ENCODE measurements at regions not wholly inside any gene's neighbourhood (a gene's known extent, or its start where the extent isn't known, plus 50 kb on each side); places are given as distances from the start of the nearest gene placed in this dataset. TPM values are rescaled to one million over a fixed set of nuclear protein-coding genes. Genes with fewer than 3 reads are reported as not detected.
A peak's percentile ranks its signal among the peaks of the same experiment; 100 is the strongest.
"Not testable (repeated sequence)": the region's sequence is repeated elsewhere in the genome, so short reads cannot be mapped to it uniquely, and the experiment has no call there.

- DNase-seq (ENCODE audit: low spot score); ATAC-seq (ENCODE audit: low FRiP score): not testable (repeated sequence)
Measured at GRCh38 chr12:8385431-8385830, 70.3 kb upstream of the CLEC6A start.

DNA sequence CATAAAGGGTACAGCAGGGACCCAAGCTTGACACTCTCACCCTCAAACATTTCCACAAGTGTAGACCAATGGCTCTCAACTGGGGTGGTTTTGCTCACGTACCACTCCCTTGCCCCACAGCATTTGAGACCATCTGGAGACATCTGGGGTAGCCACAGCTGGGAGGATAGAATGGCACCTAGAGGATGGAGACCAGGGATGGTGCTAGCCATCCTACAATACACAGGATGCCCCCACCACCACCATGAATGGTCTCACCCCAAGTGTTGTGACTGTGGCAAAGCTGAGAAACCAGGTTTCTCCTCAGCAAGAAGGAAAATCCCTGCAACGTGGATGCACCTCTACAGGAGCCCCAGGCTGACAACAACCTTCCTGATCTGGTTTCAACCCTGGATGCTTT is 69.1 kb upstream of the CLEC6A start:
- DNase-seq (ENCODE audit: low spot score); ATAC-seq (ENCODE audit: low FRiP score): not testable (repeated sequence)

GRCh38 chr12:8389296-8389695 is 66.5 kb upstream of the CLEC6A start:
- not testable (repeated sequence) for DNase-seq (ENCODE audit: low spot score); ATAC-seq (ENCODE audit: low FRiP score)

DNA sequence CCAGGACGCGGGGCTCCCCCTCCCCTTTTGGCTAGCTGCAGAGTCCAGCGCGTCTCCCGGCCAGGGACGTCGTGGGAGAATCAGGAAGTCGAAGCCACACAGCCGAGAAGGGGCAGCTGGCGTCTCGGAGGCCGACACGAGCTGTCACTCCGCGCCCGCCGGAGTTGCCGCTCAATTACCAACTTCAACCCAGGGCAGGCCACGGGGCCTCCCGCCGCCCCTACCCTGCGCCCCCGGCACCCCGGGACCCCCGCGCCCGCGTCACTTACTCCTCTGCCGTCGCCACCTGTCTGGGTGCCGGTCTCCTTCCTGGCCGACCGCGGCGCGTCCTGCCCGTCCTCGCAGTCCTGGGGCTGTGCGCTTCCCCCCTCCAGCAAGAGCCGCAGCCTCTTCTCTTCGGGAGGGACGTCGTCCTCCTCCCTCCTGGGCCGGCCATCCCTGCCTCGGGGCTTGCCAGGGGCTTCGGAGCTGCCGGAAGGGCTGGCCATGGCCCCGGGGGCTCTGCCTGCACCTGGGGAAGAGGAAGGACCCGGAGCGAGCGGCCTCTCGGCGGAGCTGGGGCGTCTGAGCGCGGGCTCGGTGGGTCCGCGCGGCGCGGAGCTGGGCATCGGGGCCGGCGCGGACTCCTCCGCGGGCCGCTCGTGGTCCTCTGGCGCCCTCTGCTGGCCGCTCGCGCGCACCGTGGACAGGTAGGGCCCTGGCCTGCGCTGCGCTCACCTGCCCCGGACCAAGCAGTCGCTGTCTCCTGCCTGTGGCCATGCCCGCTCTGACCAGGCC is 65.6 kb upstream of the CLEC6A start:
- DNase-seq (ENCODE audit: low spot score), result peak; percentile 68
- not testable (repeated sequence) for ATAC-seq (ENCODE audit: low FRiP score)

DNA sequence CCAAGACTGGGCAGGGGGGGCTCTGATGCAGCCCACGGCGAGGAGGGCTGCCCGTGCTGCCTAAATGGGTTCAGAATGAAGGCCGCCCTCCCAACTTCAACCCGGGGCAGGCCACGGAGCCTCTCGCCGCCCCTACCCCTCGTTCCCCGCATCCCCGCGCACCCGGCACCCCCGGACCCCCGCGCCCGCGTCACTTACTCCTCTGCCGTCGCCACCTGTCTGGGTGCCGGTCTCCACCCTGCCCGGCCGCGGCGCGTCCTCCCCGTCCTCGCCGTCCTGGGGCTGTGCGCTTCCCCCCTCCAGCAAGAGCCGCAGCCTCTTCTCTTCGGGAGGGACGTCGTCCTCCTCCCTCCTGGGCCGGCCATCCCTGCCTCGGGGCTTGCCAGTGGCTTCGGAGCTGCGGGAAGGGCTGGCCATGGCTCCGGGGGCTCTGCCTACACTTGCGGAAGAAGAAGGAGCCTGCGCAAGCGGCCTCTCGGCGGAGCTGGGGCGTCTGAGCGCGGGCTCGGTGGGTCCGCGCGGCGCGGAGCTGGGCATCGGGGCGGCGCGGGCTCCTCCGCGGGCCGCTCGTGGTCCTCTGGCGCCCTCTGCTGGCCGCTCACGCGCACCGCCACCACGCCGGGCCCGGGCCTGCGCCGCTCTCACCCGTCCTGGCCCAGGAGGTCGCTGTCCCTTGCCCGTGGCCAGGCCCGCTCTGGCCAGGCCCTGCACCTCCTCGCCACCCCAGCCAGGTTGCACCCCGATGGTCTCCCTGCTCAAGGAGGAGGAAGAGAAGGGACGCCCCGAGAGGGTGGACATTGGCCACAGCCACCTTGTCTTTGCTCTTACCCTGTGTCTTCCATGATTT is 59.3 kb upstream of the CLEC6A start:
- DNase-seq (ENCODE audit: low spot score), result not testable (repeated sequence)
- ATAC-seq (ENCODE audit: low FRiP score), result peak; percentile 92

- ATAC-seq (ENCODE audit: low FRiP score); DNase-seq (ENCODE audit: low spot score): not testable (repeated sequence)
Measured at GRCh38 chr12:8397378-8397777, 58.4 kb upstream of the CLEC6A start.

- not testable (repeated sequence) for DNase-seq (ENCODE audit: low spot score); ATAC-seq (ENCODE audit: low FRiP score)
Measured at GRCh38 chr12:8399496-8400034, 56.2 kb upstream of the CLEC6A start.

- ATAC-seq (ENCODE audit: low FRiP score); DNase-seq (ENCODE audit: low spot score): not testable (repeated sequence)
Measured at GRCh38 chr12:8403834-8404233, 51.9 kb upstream of the CLEC6A start.

DNA sequence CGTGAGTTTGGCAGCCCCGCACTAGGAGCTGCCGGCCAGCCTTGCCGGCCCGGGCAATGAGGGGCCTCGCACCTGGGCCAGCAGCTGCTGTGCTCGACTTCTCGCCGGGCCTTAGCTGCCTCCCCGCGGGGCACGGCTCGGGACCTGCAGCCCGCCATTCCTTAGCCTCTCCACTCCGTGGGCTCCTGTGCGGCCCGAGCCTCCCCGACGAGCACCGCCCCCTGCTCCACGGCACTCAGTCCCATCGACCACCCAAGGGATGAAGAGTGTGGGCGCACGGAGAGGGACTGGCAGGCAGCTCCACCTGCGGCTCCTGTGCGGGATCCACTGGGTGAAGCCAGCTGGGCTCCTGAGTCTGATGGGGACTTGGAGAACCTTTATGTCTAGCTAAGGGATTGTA is 51.4 kb upstream of the CLEC6A start:
- ATAC-seq (ENCODE audit: low FRiP score); DNase-seq (ENCODE audit: low spot score): not testable (repeated sequence)

Small RNAs in the stretch of these regions (small RNA-seq; reads per million reads assigned to genes)
- gene AC092745.3, result not detected
